ENCODE measurements at regions not wholly inside any gene's neighbourhood (a gene's known extent, or its start where the extent isn't known, plus 50 kb on each side); places are given as distances from the start of the nearest gene placed in this dataset.

DNA sequence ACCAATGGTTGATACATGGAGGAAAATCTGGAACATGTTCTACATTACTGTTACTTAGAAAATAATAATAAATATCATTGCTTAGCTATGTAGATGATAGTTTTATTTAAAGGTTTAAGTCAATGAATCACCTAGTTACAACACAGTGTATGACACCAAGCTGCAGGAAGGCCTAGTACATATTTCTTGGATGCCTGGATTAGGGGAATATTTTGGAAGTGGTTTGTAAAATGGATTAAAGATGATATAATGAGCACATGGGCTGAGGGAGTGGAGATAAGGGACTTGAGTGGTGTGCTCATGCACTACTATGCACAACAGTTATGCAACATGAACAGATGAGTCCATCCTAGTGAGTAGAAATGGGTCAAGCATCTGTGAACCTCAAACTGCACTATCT is 1358.0 kb downstream of the CDY2B start:
- H3K23ac ChIP-seq (ENCODE audit: low read depth, low read length, poor library complexity), result no peak overlapping the region
- no peak overlapping the region for H2BK15ac ChIP-seq (ENCODE audit: low read length)
- H3K27ac ChIP-seq (replicated peaks; ENCODE audit: low read length), result no peak overlapping the region
- H3K4me2 ChIP-seq (ENCODE audit: insufficient read depth, low read length, poor library complexity, severe bottlenecking), result no peak overlapping the region
- H3K4ac ChIP-seq (ENCODE audit: low read length), result no peak overlapping the region
- H3K79me1 ChIP-seq (ENCODE audit: low read depth, low read length), result no peaks in the 10 kb centered on the region
- H3K9me3 ChIP-seq (replicated peaks in 1 of 2; ENCODE audit: control insufficient read depth in 2 of 2, insufficient read depth in 1 of 2, low read depth in 1 of 2, low read length in 2 of 2), result no peaks in the 10 kb centered on the region
- no peak overlapping the region for H3K9ac ChIP-seq (ENCODE audit: low read depth, low read length, poor library complexity)
- DNase-seq (ENCODE audit: low spot score), result no peak
- H3K4me3 ChIP-seq (ENCODE audit: low read length in 2 of 2), result no peak overlapping the region
- no peaks in the 10 kb centered on the region for H3K4me1 ChIP-seq (ENCODE audit: control insufficient read depth in 2 of 2, insufficient read depth in 1 of 2, low read depth in 1 of 2, low read length in 2 of 2)
- no peak overlapping the region for H3K14ac ChIP-seq (ENCODE audit: low read length)
- H3K27me3 ChIP-seq (ENCODE audit: control insufficient read depth in 3 of 3, insufficient read depth in 3 of 3, low read depth in 1 of 3, low read length in 3 of 3), result no peaks in the 10 kb centered on the region
- H2BK5ac ChIP-seq (ENCODE audit: low read length), result no peak overlapping the region
- H3K36me3 ChIP-seq (replicated peaks in 1 of 2; ENCODE audit: control insufficient read depth in 2 of 2, insufficient read depth in 2 of 2, low read length in 2 of 2), result no peaks in the 10 kb centered on the region
- no peak overlapping the region for H3K18ac ChIP-seq (ENCODE audit: low read length)
- H2BK12ac ChIP-seq (ENCODE audit: low read length), result no peak overlapping the region
- H4K8ac ChIP-seq (ENCODE audit: low read depth, low read length), result no peak overlapping the region
- H2AFZ ChIP-seq (ENCODE audit: low read length), result no peak overlapping the region
- no peak overlapping the region for H4K91ac ChIP-seq (ENCODE audit: low read depth, low read length, poor library complexity)
- H2BK120ac ChIP-seq (ENCODE audit: low read depth, low read length), result no peak overlapping the region
- H2AK5ac ChIP-seq (ENCODE audit: low read depth, low read length), result no peak overlapping the region

DNA sequence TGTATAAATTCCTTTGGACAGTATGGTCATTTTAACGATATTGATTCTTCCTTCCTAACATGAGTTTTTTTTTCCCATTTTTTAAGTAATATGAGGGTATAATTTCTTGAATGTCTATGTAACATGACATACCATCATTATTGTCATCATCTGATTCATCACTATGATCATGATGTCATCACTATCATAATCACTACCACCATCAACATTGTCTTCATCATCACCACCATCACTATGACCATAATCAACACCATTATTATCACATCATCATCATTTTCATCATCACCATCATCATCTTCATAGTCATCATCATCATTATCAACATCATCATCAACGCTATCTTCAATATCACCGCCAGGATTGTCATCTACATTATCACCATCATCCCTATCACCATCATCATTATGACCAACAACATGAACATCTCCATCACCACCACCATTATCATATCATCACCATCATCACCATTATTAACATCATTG is 1377.2 kb downstream of the CDY2B start:
- DNase-seq (ENCODE audit: low spot score), result no peak
- no peak overlapping the region for H3K4me3 ChIP-seq (ENCODE audit: low read length in 2 of 2)
- 100% methylated on average over 2 of the region's 3 CpGs; no CpG with 5 or more reads in 1 of the 2 donors for WGBS, 2 donors (ENCODE audit: extremely low coverage in 2 of 2, insufficient read length in 2 of 2, insufficient replicate concordance in 1 of 2)

DNA sequence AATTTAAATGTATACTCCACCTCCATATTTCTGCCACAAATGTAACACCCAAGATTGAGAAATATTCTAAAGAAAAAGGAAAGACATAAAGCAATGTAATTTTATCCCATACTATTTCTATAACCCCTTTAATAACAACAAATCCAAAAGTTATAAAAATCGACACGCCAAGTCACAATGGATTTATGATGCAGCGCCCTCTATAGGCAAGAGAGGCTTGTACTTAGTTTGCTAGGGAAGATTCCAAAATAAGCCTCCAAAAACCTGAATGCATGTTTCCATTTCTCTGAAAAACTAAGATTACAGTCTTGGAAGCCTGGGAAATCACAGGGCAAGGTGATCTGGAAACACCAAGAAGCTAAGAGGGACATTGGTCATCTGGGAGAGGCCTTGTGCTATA is 1389.3 kb downstream of the CDY2B start:
- WGBS, 2 donors (ENCODE audit: extremely low coverage in 2 of 2, insufficient read length in 2 of 2, insufficient replicate concordance in 1 of 2), result no CpG with 5 or more reads among the region's 3 CpGs
- no peak overlapping the region for H3K14ac ChIP-seq (ENCODE audit: low read length)
- no peaks in the 10 kb centered on the region for H3K9me3 ChIP-seq (replicated peaks in 1 of 2; ENCODE audit: control insufficient read depth in 2 of 2, insufficient read depth in 1 of 2, low read depth in 1 of 2, low read length in 2 of 2)

More for the DNA sequence above, 1377.2 kb downstream of the CDY2B start:
- Histone ChIP-seq H4K91ac (ENCODE audit: low read depth, low read length, poor library complexity) (no peak overlapping the region), H2BK120ac (ENCODE audit: low read depth, low read length) (no peak overlapping the region), H2BK15ac (ENCODE audit: low read length) (no peak overlapping the region), H3K4ac (ENCODE audit: low read length) (no peak overlapping the region), H4K8ac (ENCODE audit: low read depth, low read length) (no peak overlapping the region), H3K14ac (ENCODE audit: low read length) (no peak overlapping the region), H3K79me1 (ENCODE audit: low read depth, low read length) (no peaks in the 10 kb centered on the region), H2BK12ac (ENCODE audit: low read length) (no peak overlapping the region), H2AK5ac (ENCODE audit: low read depth, low read length) (no peak overlapping the region), H3K9ac (ENCODE audit: low read depth, low read length, poor library complexity) (no peak overlapping the region), H2BK5ac (ENCODE audit: low read length) (no peak overlapping the region), H3K27me3 (ENCODE audit: control insufficient read depth in 3 of 3, insufficient read depth in 3 of 3, low read depth in 1 of 3, low read length in 3 of 3) (no peaks in the 10 kb centered on the region), H3K18ac (ENCODE audit: low read length) (no peak overlapping the region), H2AFZ (ENCODE audit: low read length) (no peak overlapping the region), H3K27ac (replicated peaks; ENCODE audit: low read length) (no peak overlapping the region), H3K4me2 (ENCODE audit: insufficient read depth, low read length, poor library complexity, severe bottlenecking) (no peak overlapping the region), H3K23ac (ENCODE audit: low read depth, low read length, poor library complexity) (no peak overlapping the region), H3K4me1 (ENCODE audit: control insufficient read depth in 2 of 2, insufficient read depth in 1 of 2, low read depth in 1 of 2, low read length in 2 of 2) (no peaks in the 10 kb centered on the region), H3K36me3 (replicated peaks in 1 of 2; ENCODE audit: control insufficient read depth in 2 of 2, insufficient read depth in 2 of 2, low read length in 2 of 2) (no peaks in the 10 kb centered on the region), H3K9me3 (replicated peaks in 1 of 2; ENCODE audit: control insufficient read depth in 2 of 2, insufficient read depth in 1 of 2, low read depth in 1 of 2, low read length in 2 of 2) (no peaks in the 10 kb centered on the region)

DNA sequence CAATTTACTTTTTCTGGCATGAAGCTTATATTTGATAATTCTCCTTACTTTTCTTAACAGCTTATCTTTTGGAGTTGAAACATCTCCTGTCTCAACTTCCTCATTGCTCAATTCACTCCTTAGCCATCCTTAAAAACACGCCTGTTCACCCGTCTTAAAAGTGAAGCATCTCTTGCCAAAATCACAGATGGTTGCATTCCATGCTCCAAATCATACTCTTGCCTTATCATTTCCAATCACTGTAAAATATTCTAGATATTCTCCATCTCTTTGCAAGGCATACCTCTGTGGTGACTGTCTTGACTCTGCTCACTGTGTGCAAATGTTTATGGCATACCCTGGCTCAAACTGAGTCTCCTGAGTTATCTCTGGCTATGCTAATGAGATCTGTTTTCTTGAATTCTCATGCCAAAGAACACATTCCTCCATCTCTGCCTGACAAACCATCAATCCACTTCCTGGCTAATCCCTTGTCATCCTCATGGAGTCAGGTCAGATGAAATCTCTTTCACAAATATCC is 1393.3 kb downstream of the CDY2B start:
- no peaks in the 10 kb centered on the region for H3K9me3 ChIP-seq (replicated peaks in 1 of 2; ENCODE audit: control insufficient read depth in 2 of 2, insufficient read depth in 1 of 2, low read depth in 1 of 2, low read length in 2 of 2)
- H2BK12ac ChIP-seq (ENCODE audit: low read length), result no peak overlapping the region
- DNase-seq (ENCODE audit: low spot score), result no peak
- no peak overlapping the region for H3K4ac ChIP-seq (ENCODE audit: low read length)
- H4K91ac ChIP-seq (ENCODE audit: low read depth, low read length, poor library complexity), result no peak overlapping the region
- no peak overlapping the region for H2AK5ac ChIP-seq (ENCODE audit: low read depth, low read length)
- no peak overlapping the region for H3K4me3 ChIP-seq (ENCODE audit: low read length in 2 of 2)
- no CpG with 5 or more reads among the region's 2 CpGs for WGBS, 2 donors (ENCODE audit: extremely low coverage in 2 of 2, insufficient read length in 2 of 2, insufficient replicate concordance in 1 of 2)
- H3K23ac ChIP-seq (ENCODE audit: low read depth, low read length, poor library complexity), result no peak overlapping the region
- H3K9ac ChIP-seq (ENCODE audit: low read depth, low read length, poor library complexity), result no peak overlapping the region
- no peak overlapping the region for H3K4me2 ChIP-seq (ENCODE audit: insufficient read depth, low read length, poor library complexity, severe bottlenecking)
- H2BK120ac ChIP-seq (ENCODE audit: low read depth, low read length), result no peak overlapping the region
- H2BK15ac ChIP-seq (ENCODE audit: low read length), result no peak overlapping the region
- H3K27ac ChIP-seq (replicated peaks; ENCODE audit: low read length), result no peak overlapping the region
- no peak overlapping the region for H3K14ac ChIP-seq (ENCODE audit: low read length)
- no peak overlapping the region for H4K8ac ChIP-seq (ENCODE audit: low read depth, low read length)
- H3K4me1 ChIP-seq (ENCODE audit: control insufficient read depth in 2 of 2, insufficient read depth in 1 of 2, low read depth in 1 of 2, low read length in 2 of 2), result no peaks in the 10 kb centered on the region
- H3K36me3 ChIP-seq (replicated peaks in 1 of 2; ENCODE audit: control insufficient read depth in 2 of 2, insufficient read depth in 2 of 2, low read length in 2 of 2), result no peaks in the 10 kb centered on the region
- no peak overlapping the region for H3K18ac ChIP-seq (ENCODE audit: low read length)
- H3K79me1 ChIP-seq (ENCODE audit: low read depth, low read length), result no peaks in the 10 kb centered on the region
- H3K27me3 ChIP-seq (ENCODE audit: control insufficient read depth in 3 of 3, insufficient read depth in 3 of 3, low read depth in 1 of 3, low read length in 3 of 3), result no peaks in the 10 kb centered on the region
- H2BK5ac ChIP-seq (ENCODE audit: low read length), result no peak overlapping the region
- H2AFZ ChIP-seq (ENCODE audit: low read length), result no peak overlapping the region

More for the DNA sequence above, 1389.3 kb downstream of the CDY2B start:
- no peak overlapping the region for H2AK5ac ChIP-seq (ENCODE audit: low read depth, low read length)
- H3K9ac ChIP-seq (ENCODE audit: low read depth, low read length, poor library complexity), result no peak overlapping the region
- H3K4me3 ChIP-seq (ENCODE audit: low read length in 2 of 2), result no peak overlapping the region
- H2BK5ac ChIP-seq (ENCODE audit: low read length), result no peak overlapping the region
- no peak for DNase-seq (ENCODE audit: low spot score)
- no peak overlapping the region for H3K4ac ChIP-seq (ENCODE audit: low read length)
- H3K4me2 ChIP-seq (ENCODE audit: insufficient read depth, low read length, poor library complexity, severe bottlenecking), result no peak overlapping the region
- H2BK15ac ChIP-seq (ENCODE audit: low read length), result no peak overlapping the region
- no peaks in the 10 kb centered on the region for H3K4me1 ChIP-seq (ENCODE audit: control insufficient read depth in 2 of 2, insufficient read depth in 1 of 2, low read depth in 1 of 2, low read length in 2 of 2)
- no peaks in the 10 kb centered on the region for H3K79me1 ChIP-seq (ENCODE audit: low read depth, low read length)
- H3K27ac ChIP-seq (replicated peaks; ENCODE audit: low read length), result no peak overlapping the region
- no peak overlapping the region for H2BK120ac ChIP-seq (ENCODE audit: low read depth, low read length)
- H2AFZ ChIP-seq (ENCODE audit: low read length), result no peak overlapping the region
- H2BK12ac ChIP-seq (ENCODE audit: low read length), result no peak overlapping the region
- H3K23ac ChIP-seq (ENCODE audit: low read depth, low read length, poor library complexity), result no peak overlapping the region
- H3K36me3 ChIP-seq (replicated peaks in 1 of 2; ENCODE audit: control insufficient read depth in 2 of 2, insufficient read depth in 2 of 2, low read length in 2 of 2), result no peaks in the 10 kb centered on the region
- H4K8ac ChIP-seq (ENCODE audit: low read depth, low read length), result no peak overlapping the region
- no peak overlapping the region for H3K18ac ChIP-seq (ENCODE audit: low read length)
- no peak overlapping the region for H4K91ac ChIP-seq (ENCODE audit: low read depth, low read length, poor library complexity)
- H3K27me3 ChIP-seq (ENCODE audit: control insufficient read depth in 3 of 3, insufficient read depth in 3 of 3, low read depth in 1 of 3, low read length in 3 of 3), result no peaks in the 10 kb centered on the region

All from neuronal stem cell (in vitro differentiated cells).